ENCODE measurements at regions not wholly inside any gene's neighbourhood (a gene's known extent, or its start where the extent isn't known, plus 50 kb on each side); places are given as distances from the start of the nearest gene placed in this dataset.

DNA sequence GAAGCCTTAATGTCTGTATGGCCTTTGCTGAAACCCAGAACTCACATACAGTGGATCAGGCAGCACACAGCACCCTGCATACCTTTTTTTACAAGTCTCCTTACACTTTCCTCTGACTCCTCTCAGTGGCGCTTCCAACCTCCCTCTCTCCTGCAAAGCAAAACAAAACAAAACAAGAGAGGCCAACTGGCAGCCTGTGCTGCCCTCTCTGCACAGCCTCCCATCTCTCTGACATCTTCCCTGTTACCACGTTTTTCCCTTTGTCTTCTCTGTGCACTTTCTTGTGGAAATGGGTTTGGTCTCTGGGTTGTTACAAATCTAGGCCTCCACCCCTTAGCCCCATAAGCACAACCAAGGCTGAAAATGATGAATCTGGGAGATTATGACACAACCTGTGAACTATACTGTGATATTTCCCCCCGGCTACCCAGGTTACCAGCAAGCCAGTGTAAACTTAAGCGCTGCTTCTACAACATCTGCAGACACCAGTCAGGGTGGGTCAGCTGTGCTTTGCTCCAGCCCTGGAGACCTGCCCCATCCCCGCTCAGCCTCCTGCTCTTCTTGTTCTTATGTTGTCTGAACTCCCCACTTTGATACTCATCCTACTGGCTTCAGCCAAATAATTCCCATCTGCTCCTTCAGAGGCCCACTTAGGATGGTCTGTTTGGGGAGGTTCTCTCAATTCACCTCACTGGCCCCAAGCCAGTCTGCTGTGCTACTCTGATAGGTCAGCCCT lies 54.9 kb upstream of the FMOD start:
- 88% methylated on average over 5 of the region's 5 CpGs for WGBS
- no peak for DNase-seq (ENCODE audit: low spot score)
- TF ChIP-seq NR2F2 (IDR thresholded peaks at IDR 0.05) (no peak), JUND (IDR thresholded peaks at IDR 0.05) (no peak), FOXA1 (IDR thresholded peaks at IDR 0.05) (no peak), FOXA2 (IDR thresholded peaks at IDR 0.05) (no peak), EGR1 (IDR thresholded peaks at IDR 0.05; ENCODE audit: low read depth in 2 of 2) (no peak), TAF1 (conservative IDR thresholded peaks at IDR 0.05) (no peak), ATF3 (IDR thresholded peaks at IDR 0.05) (no peak), HNF4G (IDR thresholded peaks at IDR 0.05) (no peak)
- Histone ChIP-seq H3K9ac (ENCODE audit: low read depth in 1 of 2, low read length in 2 of 2) (no peak overlapping the region), H3K36me3 (ENCODE audit: control insufficient read depth in 4 of 4, insufficient read depth in 3 of 4, low read depth in 1 of 4, low read length in 3 of 4) (no peaks in the 10 kb centered on the region), H3K27me3 (ENCODE audit: control insufficient read depth in 4 of 4, insufficient read depth in 4 of 4, low read length in 3 of 4) (no peaks in the 10 kb centered on the region), H3K4me3 (ENCODE audit: low read depth in 1 of 3, low read length in 3 of 3) (no peak overlapping the region), H3K4me1 (ENCODE audit: control insufficient read depth in 4 of 4, insufficient read depth in 4 of 4, low read length in 3 of 4) (no peaks in the 10 kb centered on the region), H3K27ac (ENCODE audit: low read depth in 1 of 2, low read length in 2 of 2) (no peak overlapping the region), H3K9me3 (ENCODE audit: control insufficient read depth in 4 of 4, low read length in 3 of 4) (no peaks in the 10 kb centered on the region)

GRCh38 chr1:203406446-203407045 lies 55.6 kb upstream of the FMOD start:
- H3K9me3 ChIP-seq (ENCODE audit: control insufficient read depth in 4 of 4, low read length in 3 of 4) = no peaks in the 10 kb centered on the region
- H3K36me3 ChIP-seq (ENCODE audit: control insufficient read depth in 4 of 4, insufficient read depth in 3 of 4, low read depth in 1 of 4, low read length in 3 of 4) = no peaks in the 10 kb centered on the region
- peak overlapping the region in 1 of 2 donors; percentile 30 for H3K27ac ChIP-seq (ENCODE audit: low read depth in 1 of 2, low read length in 2 of 2)
- H3K4me1 ChIP-seq (ENCODE audit: control insufficient read depth in 4 of 4, insufficient read depth in 4 of 4, low read length in 3 of 4) = no peaks in the 10 kb centered on the region
- TF ChIP-seq HNF4A (conservative IDR thresholded peaks at IDR 0.05) (no peak), RAD21 (IDR thresholded peaks at IDR 0.05) (no peak), TAF1 (conservative IDR thresholded peaks at IDR 0.05) (no peak), SP1 (IDR thresholded peaks at IDR 0.05) (no peak), NR2F2 (IDR thresholded peaks at IDR 0.05) (no peak), EGR1 (IDR thresholded peaks at IDR 0.05; ENCODE audit: low read depth in 2 of 2) (no peak), GABPA (IDR thresholded peaks at IDR 0.05 in 1 of 2, conservative IDR thresholded peaks at IDR 0.05 in 1 of 2) (no peak), JUND (IDR thresholded peaks at IDR 0.05) (no peak), YY1 (IDR thresholded peaks at IDR 0.05) (no peak)
- TF ChIP-seq, protein P1, sequence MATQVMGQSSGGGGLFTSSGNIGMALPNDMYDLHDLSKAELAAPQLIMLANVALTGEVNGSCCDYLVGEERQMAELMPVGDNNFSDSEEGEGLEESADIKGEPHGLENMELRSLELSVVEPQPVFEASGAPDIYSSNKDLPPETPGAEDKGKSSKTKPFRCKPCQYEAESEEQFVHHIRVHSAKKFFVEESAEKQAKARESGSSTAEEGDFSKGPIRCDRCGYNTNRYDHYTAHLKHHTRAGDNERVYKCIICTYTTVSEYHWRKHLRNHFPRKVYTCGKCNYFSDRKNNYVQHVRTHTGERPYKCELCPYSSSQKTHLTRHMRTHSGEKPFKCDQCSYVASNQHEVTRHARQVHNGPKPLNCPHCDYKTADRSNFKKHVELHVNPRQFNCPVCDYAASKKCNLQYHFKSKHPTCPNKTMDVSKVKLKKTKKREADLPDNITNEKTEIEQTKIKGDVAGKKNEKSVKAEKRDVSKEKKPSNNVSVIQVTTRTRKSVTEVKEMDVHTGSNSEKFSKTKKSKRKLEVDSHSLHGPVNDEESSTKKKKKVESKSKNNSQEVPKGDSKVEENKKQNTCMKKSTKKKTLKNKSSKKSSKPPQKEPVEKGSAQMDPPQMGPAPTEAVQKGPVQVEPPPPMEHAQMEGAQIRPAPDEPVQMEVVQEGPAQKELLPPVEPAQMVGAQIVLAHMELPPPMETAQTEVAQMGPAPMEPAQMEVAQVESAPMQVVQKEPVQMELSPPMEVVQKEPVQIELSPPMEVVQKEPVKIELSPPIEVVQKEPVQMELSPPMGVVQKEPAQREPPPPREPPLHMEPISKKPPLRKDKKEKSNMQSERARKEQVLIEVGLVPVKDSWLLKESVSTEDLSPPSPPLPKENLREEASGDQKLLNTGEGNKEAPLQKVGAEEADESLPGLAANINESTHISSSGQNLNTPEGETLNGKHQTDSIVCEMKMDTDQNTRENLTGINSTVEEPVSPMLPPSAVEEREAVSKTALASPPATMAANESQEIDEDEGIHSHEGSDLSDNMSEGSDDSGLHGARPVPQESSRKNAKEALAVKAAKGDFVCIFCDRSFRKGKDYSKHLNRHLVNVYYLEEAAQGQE (IDR thresholded peaks at IDR 0.05) = no peak
- DNase-seq (ENCODE audit: low spot score) = no peak
- H3K27me3 ChIP-seq (ENCODE audit: control insufficient read depth in 4 of 4, insufficient read depth in 4 of 4, low read length in 3 of 4) = no peaks in the 10 kb centered on the region
- 68% methylated on average over 7 of the region's 7 CpGs for WGBS
- H3K9ac ChIP-seq (ENCODE audit: low read depth in 1 of 2, low read length in 2 of 2) = no peak overlapping the region
- H3K4me3 ChIP-seq (ENCODE audit: low read depth in 1 of 3, low read length in 3 of 3) = no peak overlapping the region

GRCh38 chr1:203407296-203407695 lies 56.4 kb upstream of the FMOD start:
- H3K36me3 ChIP-seq (ENCODE audit: control insufficient read depth in 4 of 4, insufficient read depth in 3 of 4, low read depth in 1 of 4, low read length in 3 of 4) = no peaks in the 10 kb centered on the region
- H3K27me3 ChIP-seq (ENCODE audit: control insufficient read depth in 4 of 4, insufficient read depth in 4 of 4, low read length in 3 of 4) = no peaks in the 10 kb centered on the region
- H3K4me3 ChIP-seq (ENCODE audit: low read depth in 1 of 3, low read length in 3 of 3) = no peak overlapping the region
- H3K9me3 ChIP-seq (ENCODE audit: control insufficient read depth in 4 of 4, low read length in 3 of 4) = no peaks in the 10 kb centered on the region
- TF ChIP-seq ATF3 (IDR thresholded peaks at IDR 0.05) (no peak), HNF4A (conservative IDR thresholded peaks at IDR 0.05) (no peak), SP1 (IDR thresholded peaks at IDR 0.05) (no peak), RAD21 (IDR thresholded peaks at IDR 0.05) (no peak), HNF4G (IDR thresholded peaks at IDR 0.05) (no peak), JUND (IDR thresholded peaks at IDR 0.05) (no peak), FOXA1 (IDR thresholded peaks at IDR 0.05) (no peak), YY1 (IDR thresholded peaks at IDR 0.05) (no peak)
- TF ChIP-seq, protein P2, sequence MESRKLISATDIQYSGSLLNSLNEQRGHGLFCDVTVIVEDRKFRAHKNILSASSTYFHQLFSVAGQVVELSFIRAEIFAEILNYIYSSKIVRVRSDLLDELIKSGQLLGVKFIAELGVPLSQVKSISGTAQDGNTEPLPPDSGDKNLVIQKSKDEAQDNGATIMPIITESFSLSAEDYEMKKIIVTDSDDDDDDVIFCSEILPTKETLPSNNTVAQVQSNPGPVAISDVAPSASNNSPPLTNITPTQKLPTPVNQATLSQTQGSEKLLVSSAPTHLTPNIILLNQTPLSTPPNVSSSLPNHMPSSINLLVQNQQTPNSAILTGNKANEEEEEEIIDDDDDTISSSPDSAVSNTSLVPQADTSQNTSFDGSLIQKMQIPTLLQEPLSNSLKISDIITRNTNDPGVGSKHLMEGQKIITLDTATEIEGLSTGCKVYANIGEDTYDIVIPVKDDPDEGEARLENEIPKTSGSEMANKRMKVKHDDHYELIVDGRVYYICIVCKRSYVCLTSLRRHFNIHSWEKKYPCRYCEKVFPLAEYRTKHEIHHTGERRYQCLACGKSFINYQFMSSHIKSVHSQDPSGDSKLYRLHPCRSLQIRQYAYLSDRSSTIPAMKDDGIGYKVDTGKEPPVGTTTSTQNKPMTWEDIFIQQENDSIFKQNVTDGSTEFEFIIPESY (IDR thresholded peaks at IDR 0.05) = no peak
- no peaks in the 10 kb centered on the region for H3K4me1 ChIP-seq (ENCODE audit: control insufficient read depth in 4 of 4, insufficient read depth in 4 of 4, low read length in 3 of 4)
- DNase-seq (ENCODE audit: low spot score) = no peak
- H3K9ac ChIP-seq (ENCODE audit: low read depth in 1 of 2, low read length in 2 of 2) = no peak overlapping the region
- 86% methylated on average over 1 of the region's 1 CpG for WGBS
- no peak overlapping the region for H3K27ac ChIP-seq (ENCODE audit: low read depth in 1 of 2, low read length in 2 of 2)

Data from liver (tissue), 7 donors.